Smooth muscle cell (in vitro differentiated cells): ENCODE measurements at regions not wholly inside any gene's neighbourhood (a gene's known extent, or its start where the extent isn't known, plus 50 kb on each side); places are given as distances from the start of the nearest gene placed in this dataset.

Experiments used
- DNase-seq: peaks from one replicate; lab custom pipeline; 2025; ENCODE audit not compliant: unreplicated experiment; lab: John Stamatoyannopoulos, UW
- H2AFZ ChIP-seq: fragments of 200-600 bp; sonication (generic); 2 replicates; pipeline ENCODE4 v1.6.0; 2016; ENCODE audit warnings: antibody characterized with exemption, low read depth, mild to moderate bottlenecking
- H3F3A ChIP-seq: fragments of 200-600 bp; sonication (generic); 2 replicates; pipeline ENCODE4 v1.6.0; 2017; ENCODE audit warnings: antibody characterized with exemption, low read depth
- H3K27ac ChIP-seq: fragments of 200-600 bp; sonication (generic); 2 replicates; pipeline ENCODE4 v1.5.1; 2016; ENCODE audit warnings: low read depth, mild to moderate bottlenecking
- H3K27me3 ChIP-seq: fragments of 200-600 bp; sonication (generic); 2 replicates; pipeline ENCODE4 v1.6.1; 2016; ENCODE audit warnings: low read depth, mild to moderate bottlenecking
- H3K36me3 ChIP-seq: fragments of 200-600 bp; sonication (generic); 2 replicates; pipeline ENCODE4 v1.5.1; 2016; ENCODE audit warnings: low read depth
- H3K4me1 ChIP-seq: fragments of 200-600 bp; sonication (generic); 2 replicates; pipeline ENCODE4 v1.5.1; 2016; ENCODE audit warnings: low read depth
- H3K4me2 ChIP-seq: fragments of 200-600 bp; sonication (generic); 2 replicates; pipeline ENCODE4 v1.6.0; 2016; ENCODE audit warnings: mild to moderate bottlenecking
- H3K4me3 ChIP-seq: fragments of 200-600 bp; sonication (generic); 2 replicates; pipeline ENCODE4 v1.5.1; 2016; ENCODE audit warnings: mild to moderate bottlenecking
- H3K79me2 ChIP-seq: fragments of 200-600 bp; sonication (generic); 2 replicates; pipeline ENCODE4 v1.6.0; 2016; ENCODE audit warnings: low read depth, mild to moderate bottlenecking
- H3K9ac ChIP-seq: fragments of 200-600 bp; sonication (generic); 2 replicates; pipeline ENCODE4 v1.6.0; 2016; ENCODE audit warnings: low read depth
- H3K9me3 ChIP-seq: fragments of 200-600 bp; sonication (generic); replicated peaks from 2 replicates; pipeline ENCODE4 v1.5.1; 2016; ENCODE audit warnings: low read depth
- H4K20me1 ChIP-seq: fragments of 200-600 bp; sonication (generic); 2 replicates; pipeline ENCODE4 v1.6.0; 2016; ENCODE audit warnings: low read depth
- WGBS: methylation state at CpG from one replicate; pipeline ENCODE4 v1.1.7; 2016; ENCODE audit warnings: low lambda C conversion rate; 5-methylcytosine and 5-hydroxymethylcytosine counted together
- TF ChIP-seq, protein P1 (sequence below): fragments of 200-600 bp; sonication (generic); IDR thresholded peaks from 2 replicates; pipeline ENCODE4 v1.5.1; 2017; ENCODE audit warnings: borderline replicate concordance, mild to moderate bottlenecking, antibody characterized with exemption; ENCODE audit not compliant: insufficient read depth, poor library complexity, severe bottlenecking

GRCh38 chr10:9157656-9158055, 1103.2 kb downstream of the GATA3 start:
- Histone ChIP-seq H4K20me1 (no peaks in the 10 kb centered on the region), H3K4me3 (no peak overlapping the region), H3K9ac (no peak overlapping the region), H3K4me1 (no peaks in the 10 kb centered on the region), H3K27ac (no peak overlapping the region), H3K27me3 (no peaks in the 10 kb centered on the region), H3K79me2 (no peaks in the 10 kb centered on the region), H2AFZ (no peak overlapping the region), H3K36me3 (no peaks in the 10 kb centered on the region), H3K4me2 (no peak overlapping the region), H3K9me3 (no peaks in the 10 kb centered on the region), H3F3A (no peaks in the 10 kb centered on the region)
- no peak for DNase-seq
- WGBS, result 87% methylated on average over 3 of the region's 3 CpGs
- TF ChIP-seq, protein P1, sequence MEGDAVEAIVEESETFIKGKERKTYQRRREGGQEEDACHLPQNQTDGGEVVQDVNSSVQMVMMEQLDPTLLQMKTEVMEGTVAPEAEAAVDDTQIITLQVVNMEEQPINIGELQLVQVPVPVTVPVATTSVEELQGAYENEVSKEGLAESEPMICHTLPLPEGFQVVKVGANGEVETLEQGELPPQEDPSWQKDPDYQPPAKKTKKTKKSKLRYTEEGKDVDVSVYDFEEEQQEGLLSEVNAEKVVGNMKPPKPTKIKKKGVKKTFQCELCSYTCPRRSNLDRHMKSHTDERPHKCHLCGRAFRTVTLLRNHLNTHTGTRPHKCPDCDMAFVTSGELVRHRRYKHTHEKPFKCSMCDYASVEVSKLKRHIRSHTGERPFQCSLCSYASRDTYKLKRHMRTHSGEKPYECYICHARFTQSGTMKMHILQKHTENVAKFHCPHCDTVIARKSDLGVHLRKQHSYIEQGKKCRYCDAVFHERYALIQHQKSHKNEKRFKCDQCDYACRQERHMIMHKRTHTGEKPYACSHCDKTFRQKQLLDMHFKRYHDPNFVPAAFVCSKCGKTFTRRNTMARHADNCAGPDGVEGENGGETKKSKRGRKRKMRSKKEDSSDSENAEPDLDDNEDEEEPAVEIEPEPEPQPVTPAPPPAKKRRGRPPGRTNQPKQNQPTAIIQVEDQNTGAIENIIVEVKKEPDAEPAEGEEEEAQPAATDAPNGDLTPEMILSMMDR, result no peak

- H3K9ac ChIP-seq, result no peak overlapping the region
- DNase-seq, result no peak
- WGBS, result 84% methylated on average over 3 of the region's 3 CpGs
Observed at GRCh38 chr10:9158675-9159074, 1104.2 kb downstream of the GATA3 start.

DNA sequence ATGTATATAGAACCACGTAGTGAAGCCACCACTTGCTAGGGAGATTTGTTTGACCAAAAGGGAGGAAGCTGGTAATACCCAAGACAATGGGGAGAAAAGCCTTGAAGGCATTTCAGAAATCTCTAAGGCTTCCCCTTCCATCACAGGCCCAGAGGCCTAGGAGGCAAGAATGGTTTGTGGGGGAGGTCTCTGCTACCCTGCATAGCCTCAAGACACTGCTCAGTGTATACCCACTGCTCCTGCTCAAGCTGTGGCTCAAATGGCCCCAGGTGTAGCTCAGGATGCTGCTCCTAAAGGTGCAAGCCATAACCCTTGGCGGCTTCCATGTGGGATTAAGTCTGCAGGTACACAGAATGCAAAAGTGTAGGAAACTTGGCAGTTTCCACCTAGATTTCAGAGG, 1105.8 kb downstream of the GATA3 start:
- Histone ChIP-seq H3F3A (no peaks in the 10 kb centered on the region), H2AFZ (no peak overlapping the region), H3K36me3 (no peaks in the 10 kb centered on the region), H3K79me2 (no peaks in the 10 kb centered on the region), H3K9ac (no peak overlapping the region), H3K27ac (no peak overlapping the region), H3K4me1 (no peaks in the 10 kb centered on the region), H3K27me3 (no peaks in the 10 kb centered on the region), H3K9me3 (no peaks in the 10 kb centered on the region), H3K4me2 (no peak overlapping the region), H4K20me1 (no peaks in the 10 kb centered on the region), H3K4me3 (no peak overlapping the region)
- DNase-seq, result no peak
- TF ChIP-seq, protein P1, result no peak
- 86% methylated on average over 2 of the region's 2 CpGs for WGBS

More at GRCh38 chr10:9158675-9159074, 1104.2 kb downstream of the GATA3 start:
- no peak overlapping the region for H3K27ac ChIP-seq
- no peak overlapping the region for H3K4me3 ChIP-seq
- H2AFZ ChIP-seq, result no peak overlapping the region
- no peaks in the 10 kb centered on the region for H3K27me3 ChIP-seq
- no peaks in the 10 kb centered on the region for H3K36me3 ChIP-seq
- TF ChIP-seq, protein P1, result no peak
- H3K9me3 ChIP-seq, result no peaks in the 10 kb centered on the region
- no peaks in the 10 kb centered on the region for H4K20me1 ChIP-seq
- H3K79me2 ChIP-seq, result no peaks in the 10 kb centered on the region
- no peak overlapping the region for H3K4me2 ChIP-seq
- H3K4me1 ChIP-seq, result no peaks in the 10 kb centered on the region
- H3F3A ChIP-seq, result no peaks in the 10 kb centered on the region

- Histone ChIP-seq H3K9me3 (no peaks in the 10 kb centered on the region), H3K36me3 (no peaks in the 10 kb centered on the region), H3K79me2 (no peaks in the 10 kb centered on the region), H3K4me2 (no peak overlapping the region), H3K4me3 (no peak overlapping the region), H3K27me3 (no peaks in the 10 kb centered on the region), H3F3A (no peaks in the 10 kb centered on the region), H2AFZ (no peak overlapping the region), H3K27ac (no peak overlapping the region), H3K9ac (no peak overlapping the region), H3K4me1 (no peaks in the 10 kb centered on the region), H4K20me1 (no peaks in the 10 kb centered on the region)
- no peak for DNase-seq
- TF ChIP-seq, protein P1, result no peak
- 90% methylated on average over 2 of the region's 2 CpGs for WGBS
Observed at GRCh38 chr10:9163699-9164098, 1109.2 kb downstream of the GATA3 start.
